ENCODE measurements at regions not wholly inside any gene's neighbourhood (a gene's known extent, or its start where the extent isn't known, plus 50 kb on each side); places are given as distances from the start of the nearest gene placed in this dataset.

DNA sequence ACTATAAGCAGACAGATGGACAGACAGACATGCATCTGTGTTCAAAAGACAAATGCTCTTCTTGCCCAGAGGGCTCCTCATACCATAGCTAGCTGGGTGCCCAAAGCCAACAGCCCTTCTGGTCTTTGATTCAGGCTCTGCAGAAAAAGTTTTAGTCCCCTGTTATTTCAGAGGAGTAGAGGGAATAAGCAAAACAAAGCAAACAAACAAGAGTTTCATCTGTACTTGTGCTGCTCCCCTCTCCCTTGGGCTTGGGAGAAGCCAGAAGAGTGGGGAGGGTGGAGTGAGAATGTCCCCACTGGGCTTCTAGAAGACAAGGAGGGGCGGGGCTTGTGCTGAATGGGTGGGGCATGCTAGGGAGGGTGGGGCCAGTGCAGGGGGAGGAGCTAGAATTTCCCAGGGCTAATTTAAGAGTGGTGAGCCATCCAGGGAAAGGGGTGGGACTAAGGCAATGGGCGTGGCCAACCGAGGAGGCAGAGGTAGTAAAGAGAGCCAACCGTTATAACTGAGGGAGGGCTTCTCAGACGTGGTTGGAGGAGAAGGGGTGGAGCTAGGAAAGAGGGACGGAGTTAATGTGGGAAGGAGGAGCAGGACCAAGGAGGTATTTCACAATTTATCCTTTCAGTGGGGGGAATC, 101.2 kb upstream of the MGMT start:
- no peak for DNase-seq

DNA sequence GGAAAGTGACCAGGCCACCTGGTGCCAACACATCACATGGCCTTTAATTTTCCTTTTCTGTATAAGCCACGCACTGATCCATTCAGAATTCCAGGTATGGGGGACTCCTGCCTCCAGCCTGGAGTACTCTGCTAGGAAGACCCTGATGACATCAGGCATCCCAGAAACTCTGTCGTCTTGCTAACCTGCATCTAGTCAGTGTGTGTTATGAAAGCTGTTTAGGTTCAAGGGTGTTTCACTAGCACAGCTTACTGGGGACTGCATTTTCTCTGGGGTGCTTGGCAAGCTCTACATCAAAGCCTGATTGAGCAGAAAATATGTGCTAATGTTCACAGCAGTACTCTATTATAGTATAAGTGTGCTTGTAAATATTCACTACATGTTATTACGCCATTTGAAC, 100.6 kb upstream of the MGMT start:
- no peak for DNase-seq

DNA sequence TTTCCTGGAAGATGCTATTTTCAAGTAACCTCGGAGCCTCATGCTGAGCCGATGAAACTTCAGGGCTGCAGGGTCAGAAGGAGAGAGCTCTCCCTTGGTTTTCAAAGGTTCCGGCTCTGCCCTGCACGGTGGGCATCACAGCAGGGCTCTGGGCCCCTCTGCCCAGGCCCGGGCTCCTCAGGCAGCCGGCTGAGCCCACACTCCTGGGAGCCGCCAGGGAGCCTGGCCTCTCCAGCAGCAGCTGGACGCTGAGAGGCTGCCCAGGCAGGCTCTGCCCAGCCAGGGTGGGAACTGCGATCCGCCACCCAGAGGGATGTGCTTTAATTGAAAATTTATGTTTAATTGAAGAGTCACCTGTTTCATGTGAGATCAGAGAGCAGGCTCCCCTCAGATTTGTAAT, 97.5 kb upstream of the MGMT start:
- no peak for DNase-seq

DNA sequence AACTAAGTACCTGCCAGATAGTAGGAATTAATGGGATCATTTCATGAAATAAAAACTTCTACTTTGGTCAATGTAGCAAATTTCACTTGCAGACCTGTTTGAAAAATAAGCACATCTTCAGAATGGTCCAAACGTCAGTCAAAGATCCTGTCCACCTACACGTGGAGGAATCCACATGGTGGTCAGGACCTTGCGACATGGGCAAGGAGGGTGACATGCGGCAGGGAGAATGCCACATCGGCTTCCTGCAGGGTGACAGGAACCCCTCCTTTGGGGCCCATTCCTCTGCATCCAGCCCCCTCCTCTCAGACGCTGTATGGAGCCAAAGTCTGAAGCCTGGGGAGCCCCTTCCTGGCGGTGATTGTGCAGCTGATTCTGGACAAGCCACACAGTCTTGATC, 95.5 kb upstream of the MGMT start:
- DNase-seq: no peak

DNA sequence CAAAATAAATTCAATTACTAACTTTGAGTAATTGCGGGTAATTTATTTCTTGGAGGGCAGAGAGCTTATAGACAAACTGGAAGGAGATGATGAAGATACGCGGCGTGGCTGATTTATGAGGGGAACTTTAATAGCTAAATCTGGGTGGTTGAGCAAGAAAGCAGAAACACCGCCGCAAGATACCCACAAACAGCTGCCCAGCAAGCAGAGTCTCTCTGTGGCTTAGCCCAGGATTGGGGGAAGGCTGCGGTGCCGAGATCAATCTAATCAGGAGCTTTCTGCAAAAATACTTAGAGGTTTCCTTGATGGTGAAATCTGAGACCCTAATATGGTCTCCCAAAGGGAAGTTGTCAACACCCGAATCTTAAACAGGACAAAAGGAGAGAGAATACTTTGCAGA, 94.9 kb upstream of the MGMT start:
- DNase-seq: no peak

DNA sequence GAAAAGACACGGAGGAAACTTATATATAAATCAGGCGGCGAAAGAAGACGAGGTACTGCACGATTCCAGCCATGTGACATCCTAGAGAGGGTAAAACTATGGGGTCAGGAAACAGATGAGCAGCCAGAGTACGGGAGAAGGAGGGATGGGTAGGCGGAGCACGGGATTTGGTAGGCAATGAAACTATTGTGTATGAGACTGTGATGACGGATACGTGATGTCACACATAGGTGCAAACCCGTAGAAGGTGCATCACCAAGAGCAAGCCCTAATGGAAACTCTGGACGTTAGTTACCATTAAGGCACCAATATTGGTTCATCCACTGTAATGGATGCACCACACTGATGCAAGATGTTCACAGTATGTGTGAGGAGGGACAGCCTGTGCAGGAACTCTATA, 93.8 kb upstream of the MGMT start:
- DNase-seq: no peak

DNA sequence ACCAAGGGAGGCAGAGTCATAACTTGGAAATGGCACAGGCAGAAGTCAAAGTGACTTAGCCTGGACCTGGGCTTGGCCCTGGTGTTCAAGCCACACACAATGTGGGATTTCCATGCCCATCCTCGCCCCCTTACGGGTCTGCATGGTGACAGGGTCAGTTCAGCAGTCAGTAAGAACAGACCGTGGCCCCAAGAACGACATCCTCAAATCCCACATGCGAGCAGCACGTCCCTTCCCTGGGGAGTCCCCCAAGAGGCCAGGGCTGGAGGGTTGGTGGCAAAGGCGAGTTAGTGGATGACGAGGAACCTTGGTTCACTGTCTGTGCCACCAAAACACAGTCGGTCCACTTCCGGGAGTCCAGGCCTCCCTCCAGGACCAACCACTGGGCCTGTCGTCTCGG, 93.3 kb upstream of the MGMT start:
- DNase-seq: no peak

DNA sequence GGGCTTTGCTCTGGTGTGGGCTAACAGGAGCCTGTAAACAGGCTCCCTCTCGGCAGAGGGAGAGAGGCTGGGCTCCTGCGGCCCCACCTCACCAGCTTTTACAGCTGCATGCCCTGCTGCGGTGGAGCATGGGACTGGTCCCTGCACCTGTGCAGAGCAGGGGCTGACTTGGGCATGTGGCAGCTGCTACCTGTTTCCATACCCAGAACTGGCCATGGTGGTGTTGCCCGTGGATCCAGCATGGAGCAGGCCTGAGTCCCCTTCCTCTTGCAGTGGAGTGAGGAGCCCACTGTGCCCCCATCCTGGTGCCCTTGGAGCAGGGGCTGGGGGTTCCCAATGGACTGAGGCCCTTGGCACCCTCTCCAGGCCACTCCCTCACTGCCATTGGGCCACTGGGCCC, 91.9 kb upstream of the MGMT start:
- no peak for DNase-seq

DNA sequence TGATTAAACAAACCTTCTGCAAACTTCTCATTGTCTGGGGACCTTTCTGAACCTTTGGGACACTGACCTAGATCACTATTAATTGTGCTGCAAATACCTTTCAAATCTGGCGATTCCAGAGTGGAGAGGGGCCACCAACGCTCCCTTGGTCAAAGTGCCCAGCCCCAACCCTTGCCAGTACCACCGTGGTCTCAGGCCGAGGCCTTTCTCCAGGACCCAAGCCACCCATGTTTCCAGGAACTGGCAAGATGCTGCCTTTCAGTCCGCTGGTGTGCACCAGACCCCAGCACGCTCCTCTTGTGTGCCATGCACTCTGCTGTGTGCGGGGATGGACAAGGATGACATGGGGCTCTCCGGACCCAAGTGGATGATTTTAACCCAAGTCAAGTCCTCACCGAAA, 91.1 kb upstream of the MGMT start:
- DNase-seq: no peak

DNA sequence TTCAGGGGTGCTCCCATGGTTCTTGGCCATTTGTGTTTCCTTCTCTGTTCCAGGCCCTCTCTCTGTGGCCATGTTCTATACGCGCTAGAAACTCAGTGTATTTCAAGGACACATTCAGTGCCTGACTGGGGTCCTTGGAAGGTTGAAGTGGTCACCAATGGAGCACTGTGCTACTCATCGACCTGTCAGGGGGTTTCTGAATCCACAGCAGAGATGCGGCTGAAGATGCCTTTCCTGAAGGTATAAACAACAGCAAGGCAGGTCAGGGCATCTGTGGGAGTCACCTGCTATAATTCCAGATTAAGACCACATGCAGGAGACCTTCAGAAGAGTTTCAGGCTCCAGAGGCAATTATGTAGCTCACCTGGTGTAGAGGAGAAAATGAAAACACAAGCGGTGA, 86.8 kb upstream of the MGMT start:
- no peak for DNase-seq

DNA sequence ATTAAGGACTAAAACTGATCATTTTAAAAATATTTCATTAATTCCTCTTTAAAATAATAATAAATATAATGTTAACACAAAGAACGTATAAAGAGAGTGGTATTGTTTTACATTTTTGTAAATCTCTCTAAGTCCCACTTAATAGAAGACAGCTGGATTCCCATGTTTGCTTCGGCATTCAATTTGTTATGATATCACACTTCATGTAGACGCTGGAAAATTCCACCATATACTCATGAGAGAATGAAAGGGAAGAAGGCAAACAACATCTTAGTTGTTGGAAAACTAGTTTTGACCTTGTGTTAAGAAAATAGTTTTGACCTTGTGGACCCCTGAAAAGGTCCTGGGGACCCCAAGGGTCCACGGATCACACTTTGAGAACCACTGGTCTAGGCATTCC, 85.3 kb upstream of the MGMT start:
- no peak for DNase-seq

DNA sequence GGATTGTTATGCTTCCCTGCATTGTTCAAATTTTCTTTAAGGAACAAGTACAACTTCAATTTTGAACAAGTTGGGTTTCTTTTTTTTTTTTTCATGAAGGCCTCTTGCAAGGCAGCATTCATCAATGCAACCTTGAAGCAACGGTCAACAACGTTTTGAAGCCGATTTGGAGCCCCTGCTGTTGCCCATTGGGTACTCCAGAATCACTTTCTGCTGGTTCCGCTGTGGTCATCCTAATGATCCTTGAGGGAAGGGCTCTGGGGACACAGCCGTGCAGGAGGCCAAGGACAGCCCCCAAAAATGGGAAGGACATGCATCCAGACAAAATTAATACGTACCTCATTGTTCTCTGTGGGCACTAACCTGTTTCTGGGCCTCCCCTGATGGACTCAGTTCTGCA, 84.6 kb upstream of the MGMT start:
- DNase-seq: no peak

DNA sequence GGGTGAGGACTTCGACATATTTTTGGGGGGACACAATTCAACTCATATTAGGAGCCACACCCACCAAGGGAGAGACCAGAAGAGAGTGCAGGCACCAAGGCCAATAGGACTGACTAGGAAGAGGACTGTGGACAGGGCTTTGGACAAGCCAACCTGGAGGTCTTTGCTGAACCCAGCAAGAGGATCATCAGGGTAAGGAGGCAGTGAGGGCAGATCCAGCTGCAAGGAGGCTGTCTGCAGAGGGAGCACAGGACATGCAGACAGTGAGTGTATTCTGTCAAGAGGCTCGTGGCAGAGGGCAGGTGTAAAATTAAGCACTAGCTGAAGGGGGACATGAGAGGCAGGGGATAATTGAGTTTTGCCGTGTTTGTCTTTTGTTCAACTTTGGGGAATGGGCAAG, 83.4 kb upstream of the MGMT start:
- no peak for DNase-seq

DNA sequence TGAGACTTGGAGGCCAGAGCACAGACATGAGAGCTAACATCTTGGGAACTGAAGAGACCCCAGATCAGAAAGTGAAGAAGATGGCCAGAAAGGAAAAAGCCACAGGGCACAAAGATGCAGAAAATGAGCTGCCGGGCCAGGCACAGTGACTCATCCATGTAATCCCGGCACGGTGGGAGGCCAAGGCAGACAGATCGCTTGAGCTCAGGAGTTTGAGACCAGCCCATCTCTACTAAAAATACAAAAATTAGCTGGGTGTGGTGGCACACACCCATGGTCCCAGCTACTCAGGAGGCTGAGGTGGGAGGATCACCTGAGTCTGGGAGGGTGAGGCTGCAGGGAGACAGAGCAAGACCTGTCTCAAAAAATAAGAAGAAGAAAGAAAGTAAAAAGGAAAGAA, 81.4 kb upstream of the MGMT start:
- DNase-seq: no peak

DNA sequence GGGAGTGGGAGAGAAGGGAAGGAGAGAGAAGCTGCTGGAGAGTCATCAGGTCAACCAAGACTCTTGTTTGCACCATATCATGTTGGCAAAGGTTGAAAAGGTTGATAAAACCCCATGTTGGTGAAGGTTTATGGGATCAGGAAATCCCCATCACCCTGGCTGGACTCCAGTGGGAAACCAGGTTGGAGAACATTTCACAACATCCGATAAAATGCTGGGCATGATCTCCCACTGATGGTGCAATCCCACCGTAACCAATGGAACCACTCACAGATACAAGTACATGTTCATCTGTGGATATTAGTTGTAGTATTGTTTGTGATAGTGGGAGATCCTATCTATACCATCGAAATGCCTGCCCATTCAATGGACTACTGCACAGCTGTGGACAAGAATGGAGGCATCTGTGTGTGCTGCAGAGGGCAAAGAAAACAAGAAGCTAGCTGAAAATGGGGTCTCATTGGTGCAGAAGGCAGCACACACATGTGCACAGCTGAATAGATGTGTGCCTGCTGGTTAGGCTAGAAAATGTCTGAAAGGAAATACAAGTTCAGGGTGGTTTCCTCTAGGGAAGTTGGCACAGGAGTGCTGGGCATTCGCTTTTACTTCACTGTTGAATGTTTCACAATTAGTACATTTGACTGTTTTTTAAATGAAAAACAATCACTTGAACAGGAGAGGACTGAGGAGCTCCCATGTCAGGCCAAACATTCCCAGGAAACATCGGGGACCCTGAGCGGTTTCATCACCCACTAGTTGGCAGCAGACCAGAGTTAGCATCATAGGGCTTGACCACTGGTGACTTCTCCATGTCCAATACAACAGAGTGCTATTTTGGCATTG, 80.4 kb upstream of the MGMT start:
- no peak for DNase-seq

DNA sequence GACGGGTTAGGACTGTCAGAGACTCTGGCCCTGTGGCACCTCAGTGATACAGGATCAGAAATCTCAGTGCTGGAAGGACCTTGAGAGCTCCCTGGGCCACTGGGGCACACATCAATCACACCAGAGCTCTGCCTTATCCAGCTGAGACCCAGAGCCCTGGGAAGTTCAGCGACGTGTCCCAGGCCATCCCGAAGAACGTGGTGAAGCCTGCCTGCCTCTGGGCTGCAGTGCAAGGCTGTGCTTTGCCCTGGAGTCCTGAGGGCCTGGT, 79.8 kb upstream of the MGMT start:
- DNase-seq: no peak

DNA sequence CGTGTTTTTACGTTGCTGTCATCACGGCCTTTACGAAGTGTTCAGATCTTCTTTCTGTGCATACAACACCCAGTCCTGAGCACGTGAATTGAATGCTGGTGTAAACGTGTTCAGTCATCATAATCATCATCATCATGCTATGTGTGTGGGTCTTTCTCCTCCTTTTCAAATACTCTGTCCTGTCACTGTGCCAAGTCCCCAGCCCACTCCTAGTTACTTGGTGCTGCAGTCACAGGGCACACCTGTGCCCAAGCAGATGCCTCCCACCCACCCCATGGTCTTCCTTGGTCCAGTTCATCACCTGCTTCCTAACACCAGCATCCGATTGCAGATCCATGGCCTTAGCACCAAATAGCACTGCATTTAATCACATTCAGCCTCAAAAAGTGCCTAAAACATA, 78.6 kb upstream of the MGMT start:
- no peak for DNase-seq

DNA sequence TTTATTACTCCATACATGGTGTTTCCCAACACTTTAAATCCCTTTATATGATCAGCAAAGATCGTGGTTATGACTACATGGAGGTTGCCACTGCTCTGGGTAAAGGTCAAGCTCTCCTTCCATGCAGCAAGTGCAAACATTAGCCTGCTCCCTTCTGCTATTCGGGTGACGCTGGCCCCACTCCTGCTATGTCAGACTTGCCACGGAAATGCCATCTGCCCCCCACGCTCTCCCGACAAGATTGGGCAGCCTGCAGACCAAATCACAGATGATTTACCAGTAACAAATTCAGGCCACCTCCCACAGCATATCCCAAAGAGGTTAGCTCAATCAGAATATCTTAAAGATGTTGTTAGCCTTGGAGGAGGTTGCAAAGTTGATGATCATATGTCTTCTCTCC, 77.8 kb upstream of the MGMT start:
- no peak for DNase-seq

DNA sequence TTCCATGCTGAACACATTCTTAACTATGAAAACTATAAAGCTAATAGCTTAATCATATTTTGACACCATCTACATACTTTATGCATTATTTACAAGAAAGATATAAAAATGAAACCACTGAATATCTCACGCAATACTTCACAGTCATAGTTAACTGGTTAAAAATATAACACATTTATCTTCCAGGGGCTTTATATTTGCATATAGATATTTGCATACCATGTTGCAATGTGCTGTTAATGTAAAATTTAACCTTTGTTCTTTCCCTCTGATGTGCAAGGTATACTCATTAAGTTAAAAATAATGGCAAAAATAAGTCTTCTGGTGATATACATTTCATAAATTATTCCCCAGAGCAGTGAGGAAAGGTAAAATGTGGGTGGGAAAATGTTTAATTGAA, 76.9 kb upstream of the MGMT start:
- no peak for DNase-seq

DNA sequence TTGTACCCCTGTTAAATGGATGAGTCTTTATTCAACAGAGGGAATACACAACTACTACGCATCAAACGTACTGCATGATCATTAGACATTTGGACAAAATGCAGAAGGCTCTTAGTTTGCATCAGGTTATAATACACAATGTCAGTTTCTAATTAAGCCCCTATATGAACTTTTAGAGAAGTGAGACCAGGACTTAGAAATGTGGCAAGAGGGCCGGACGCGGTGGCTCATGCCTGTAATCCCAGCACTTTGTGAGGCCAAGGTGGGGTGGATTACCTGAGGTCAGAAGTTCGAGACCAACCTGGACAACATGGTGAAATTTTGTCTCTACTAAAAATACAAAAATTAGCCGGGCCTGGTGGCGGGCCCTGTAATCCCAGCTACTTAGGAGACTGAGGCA, 76.3 kb upstream of the MGMT start:
- DNase-seq: no peak

DNA sequence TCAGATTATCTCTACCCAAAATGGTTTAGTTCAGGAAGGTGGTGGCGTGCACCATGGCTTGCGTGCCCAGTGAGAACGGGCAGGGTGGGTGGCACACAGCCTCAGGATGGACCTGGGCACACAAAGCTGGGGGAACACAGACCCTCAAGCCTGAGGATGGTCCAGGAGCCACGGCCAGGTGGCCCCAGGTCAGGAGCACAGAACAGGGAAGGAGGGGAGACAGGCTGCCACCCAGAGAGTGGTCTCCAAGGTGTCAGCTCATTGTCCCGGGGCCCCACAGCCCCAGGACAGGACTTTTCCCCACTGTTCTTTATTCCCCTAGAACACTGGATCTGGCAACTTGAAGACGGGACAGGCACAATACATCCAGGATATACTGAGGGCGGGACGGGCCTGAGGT, 75.6 kb upstream of the MGMT start:
- no peak for DNase-seq

DNA sequence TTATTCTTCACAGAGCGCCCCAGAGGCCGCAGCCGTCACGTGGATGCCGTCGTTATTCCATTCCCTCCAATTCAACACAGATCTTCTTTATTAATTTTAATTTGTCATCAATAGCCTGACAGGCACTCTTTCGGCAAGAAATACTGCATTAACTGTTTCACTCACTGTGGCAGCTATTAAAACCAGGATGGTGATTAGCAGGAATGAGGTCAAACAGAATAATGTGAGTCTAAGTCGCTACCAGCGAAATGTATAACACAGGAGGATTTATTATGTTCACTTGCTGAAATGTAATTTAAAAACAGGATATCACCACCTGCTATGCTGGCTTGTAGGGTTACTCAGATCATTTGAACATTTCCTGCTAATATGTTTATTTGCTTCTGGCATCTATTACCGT, 74.2 kb upstream of the MGMT start:
- DNase-seq: no peak

DNA sequence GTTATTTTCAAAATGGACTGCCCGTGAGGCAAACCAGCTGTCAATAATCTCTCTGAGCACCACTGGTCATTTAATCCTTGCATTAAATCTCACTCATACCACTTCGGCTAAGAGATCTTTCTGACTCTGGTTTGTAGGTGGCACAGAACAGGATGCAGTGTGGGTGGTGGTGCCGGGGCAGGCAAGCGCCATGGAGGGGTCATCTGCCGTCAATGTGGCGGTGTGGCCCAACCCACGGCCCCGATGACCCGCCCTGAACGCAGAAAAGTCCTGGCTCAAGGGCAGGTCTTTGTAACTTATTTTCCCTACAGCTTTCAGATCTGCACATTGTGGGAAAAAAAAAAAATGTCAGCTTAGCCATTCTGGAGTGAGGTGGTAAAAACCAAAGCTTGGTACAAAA, 73.2 kb upstream of the MGMT start:
- DNase-seq: no peak

DNA sequence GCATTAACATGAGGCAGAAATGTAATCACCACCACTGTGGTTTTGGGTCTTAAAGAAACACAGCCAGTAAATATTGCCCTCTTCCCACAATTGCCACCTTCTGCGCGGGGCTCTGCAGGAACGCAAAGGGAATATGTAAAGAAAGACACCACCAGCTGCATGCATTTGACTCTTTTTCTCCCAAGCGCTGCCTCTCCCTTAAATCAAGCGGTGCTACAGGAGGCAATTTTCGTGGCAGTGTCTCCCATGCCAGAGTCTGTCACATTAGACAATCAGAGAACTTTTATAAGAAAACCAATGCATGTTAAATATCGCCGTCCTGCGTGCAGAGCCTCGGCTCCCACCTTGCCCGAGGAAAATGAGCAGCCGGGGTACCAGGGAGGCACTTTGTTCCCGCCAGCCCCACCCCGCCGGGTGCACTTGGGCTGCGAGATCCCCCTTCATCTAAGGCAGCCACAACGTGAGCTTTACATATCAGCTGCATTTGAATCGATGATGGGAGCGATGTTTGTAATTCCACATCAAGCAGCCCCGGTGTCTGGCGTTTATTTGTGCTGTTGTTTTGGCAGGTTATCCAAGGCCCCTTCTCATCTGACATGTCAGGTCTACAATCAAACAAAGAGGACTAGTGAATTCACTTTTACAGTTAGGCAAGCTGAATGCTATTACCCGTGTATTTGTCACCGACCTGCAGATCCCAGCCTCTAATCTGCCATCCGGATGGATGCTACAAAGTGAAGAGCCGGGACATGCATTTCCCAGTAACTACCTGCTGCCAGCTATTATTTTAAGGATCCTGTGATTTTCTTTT, 72.3 kb upstream of the MGMT start:
- no peak for DNase-seq
